ENCODE measurements at regions not wholly inside any gene's neighbourhood (a gene's known extent, or its start where the extent isn't known, plus 50 kb on each side); places are given as distances from the start of the nearest gene placed in this dataset.

- TF ChIP-seq ZNF274 (IDR thresholded peaks at IDR 0.05; ENCODE audit: low read depth, low read length) (no peak), YY1 (IDR thresholded peaks at IDR 0.05; ENCODE audit: insufficient read depth, insufficient read length) (no peak)
These were observed 366.1 kb downstream of the PCNX1 start for GRCh38 chr14:71273366-71273765.
